Common myeloid progenitor, CD34-positive (primary cell): ENCODE measurements at regions not wholly inside any gene's neighbourhood (a gene's known extent, or its start where the extent isn't known, plus 50 kb on each side); places are given as distances from the start of the nearest gene placed in this dataset.

Source experiments
- CTCF ChIA-PET: fragments of 350-600 bp; sonication (Branson Sonifier 250); formaldehyde crosslinking; loops from one replicate; lab custom pipeline; 2021; ENCODE audit warnings: antibody characterized with exemption; lab: Charles Lee
- POLR2A ChIA-PET: fragments of 350-600 bp; sonication (Branson Sonifier 250); formaldehyde crosslinking; loops from one replicate; lab custom pipeline; 2021; ENCODE audit warnings: antibody characterized with exemption; lab: Charles Lee
- DNase-seq, 3 donors: peaks; one replicate each; pipeline versions ENCODE4 v3.0.0 to v3.0.0-alpha.2; 2013
- H3K27ac ChIP-seq, 2 experiments: 1 replicate in 1 of 2; 2 replicates in 1 of 2; pipeline ENCODE4 v1.7.0; 2013; ENCODE audit warnings: inconsistent platforms in 2 of 2, low read length in 2 of 2, mild to moderate bottlenecking in 2 of 2, low read depth in 1 of 2, moderate library complexity in 1 of 2; ENCODE audit not compliant: severe bottlenecking in 2 of 2, insufficient read depth in 1 of 2, poor library complexity in 1 of 2
- H3K27me3 ChIP-seq, 5 experiments: replicated peaks in 2 of 5; 1 replicate in 3 of 5; 2 replicates in 2 of 5; pipeline versions ENCODE4 v1.6.1 to v1.7.0; 2013; ENCODE audit warnings: low read length in 4 of 5, mild to moderate bottlenecking in 2 of 5, moderate library complexity in 2 of 5, inconsistent platforms in 1 of 5; ENCODE audit not compliant: insufficient read depth in 5 of 5, control insufficient read depth in 4 of 5
- H3K36me3 ChIP-seq, 4 experiments: 1 replicate in 2 of 4; 2 replicates in 2 of 4; pipeline versions ENCODE4 v1.6.1 to v1.7.0; 2013; ENCODE audit warnings: low read length in 3 of 4, control low read depth in 1 of 4, mild to moderate bottlenecking in 1 of 4; ENCODE audit not compliant: control insufficient read depth in 4 of 4, insufficient read depth in 4 of 4
- H3K4me1 ChIP-seq, 4 experiments: 1 replicate in 3 of 4; 2 replicates in 1 of 4; pipeline versions ENCODE4 v1.6.1 to v1.7.1; 2013; ENCODE audit warnings: low read length in 3 of 4, mild to moderate bottlenecking in 3 of 4, control low read depth in 1 of 4, inconsistent platforms in 1 of 4, moderate library complexity in 1 of 4; ENCODE audit not compliant: control insufficient read depth in 4 of 4, insufficient read depth in 4 of 4; ENCODE audit errors: control extremely low read depth in 1 of 4
- H3K4me3 ChIP-seq, 7 experiments: 1 replicate in 4 of 7; 2 replicates in 3 of 7; pipeline versions ENCODE4 v1.5.1 to v1.7.0; 2013; ENCODE audit warnings: mild to moderate bottlenecking in 7 of 7, low read length in 6 of 7, moderate library complexity in 6 of 7, inconsistent platforms in 2 of 7, low read depth in 2 of 7, control low read depth in 1 of 7; ENCODE audit not compliant: insufficient read depth in 4 of 7, control insufficient read depth in 1 of 7; ENCODE audit errors: extremely low read depth in 1 of 7
- H3K9me3 ChIP-seq, 5 experiments: 1 replicate in 4 of 5; 2 replicates in 1 of 5; pipeline versions ENCODE4 v1.6.1 to v1.7.1; 2013; ENCODE audit warnings: low read length in 4 of 5, mild to moderate bottlenecking in 2 of 5, inconsistent platforms in 1 of 5, low read depth in 1 of 5, moderate library complexity in 1 of 5; ENCODE audit not compliant: control insufficient read depth in 4 of 5, insufficient read depth in 2 of 5; ENCODE audit errors: control extremely low read depth in 1 of 5
- WGBS: methylation state at CpG from one replicate; pipeline ENCODE4 v1.1.5; 2013; ENCODE audit not compliant: insufficient coverage; 5-methylcytosine and 5-hydroxymethylcytosine counted together

GRCh38 chr10:117615649-117616048 lies 73.1 kb downstream of the EMX2 start:
- POLR2A ChIA-PET: no interaction called here

GRCh38 chr10:117616179-117616578 lies 73.6 kb downstream of the EMX2 start:
- ChIA-PET POLR2A (no interaction called here), CTCF (no interaction called here)

More at GRCh38 chr10:117615649-117616048, 73.1 kb downstream of the EMX2 start:
- Histone ChIP-seq H3K36me3 (no peaks in the 10 kb centered on the region), H3K4me1 (no peaks in the 10 kb centered on the region), H3K4me3 (no peak overlapping the region), H3K27me3 (peaks cover 0 to 30% (median 5%) of the 10 kb centered on the region in 5 experiments), H3K9me3 (no peaks in the 10 kb centered on the region), H3K27ac (no peak overlapping the region)
- DNase-seq: no peak
- 59% methylated on average over 3 of the region's 3 CpGs for WGBS
- CTCF ChIA-PET: no interaction called here

GRCh38 chr10:117617086-117617485 lies 74.5 kb downstream of the EMX2 start:
- CTCF ChIA-PET: no interaction called here
- H3K27me3 ChIP-seq: peaks cover 0 to 33% (median 7%) of the 10 kb centered on the region in 5 experiments

More at GRCh38 chr10:117616179-117616578, 73.6 kb downstream of the EMX2 start:
- 75% methylated on average over 9 of the region's 9 CpGs for WGBS
- Histone ChIP-seq H3K9me3 (no peaks in the 10 kb centered on the region), H3K27ac (no peak overlapping the region), H3K36me3 (no peaks in the 10 kb centered on the region), H3K4me3 (no peak overlapping the region), H3K4me1 (no peaks in the 10 kb centered on the region), H3K27me3 (peaks cover 0 to 31% (median 7%) of the 10 kb centered on the region in 5 experiments)
- no peak for DNase-seq

GRCh38 chr10:117617659-117618058 lies 75.1 kb downstream of the EMX2 start:
- Histone ChIP-seq H3K4me3 (no peak overlapping the region), H3K9me3 (no peaks in the 10 kb centered on the region), H3K36me3 (no peaks in the 10 kb centered on the region), H3K27me3 (peaks cover 0 to 38% (median 10%) of the 10 kb centered on the region in 5 experiments), H3K27ac (no peak overlapping the region), H3K4me1 (no peaks in the 10 kb centered on the region)
- DNase-seq: no peak
- CTCF ChIA-PET: no interaction called here
- POLR2A ChIA-PET: no interaction called here
- WGBS: 97% methylated on average over 5 of the region's 5 CpGs

More at GRCh38 chr10:117617086-117617485, 74.5 kb downstream of the EMX2 start:
- no peak for DNase-seq
- H3K27ac ChIP-seq: no peak overlapping the region
- POLR2A ChIA-PET: no interaction called here
- 83% methylated on average over 1 of the region's 3 CpGs for WGBS
- no peaks in the 10 kb centered on the region for H3K36me3 ChIP-seq
- no peaks in the 10 kb centered on the region for H3K4me1 ChIP-seq
- no peaks in the 10 kb centered on the region for H3K9me3 ChIP-seq
- no peak overlapping the region for H3K4me3 ChIP-seq

- ChIA-PET CTCF (no interaction called here), POLR2A (no interaction called here)
- no peaks in the 10 kb centered on the region for H3K36me3 ChIP-seq
- no peak for DNase-seq
- H3K27ac ChIP-seq: no peak overlapping the region
- H3K4me1 ChIP-seq: no peaks in the 10 kb centered on the region
- H3K27me3 ChIP-seq: peaks cover 0 to 38% (median 10%) of the 10 kb centered on the region in 5 experiments
- no peak overlapping the region for H3K4me3 ChIP-seq
- H3K9me3 ChIP-seq: no peaks in the 10 kb centered on the region
- 75% methylated on average over 5 of the region's 7 CpGs for WGBS
Measured at GRCh38 chr10:117619223-117619622, 76.7 kb downstream of the EMX2 start.

GRCh38 chr10:117619707-117620405 lies 77.3 kb downstream of the EMX2 start:
- DNase-seq: no peak
- ChIA-PET CTCF (interaction anchor here (1.3 kb wide), 1 partner anchor 240 kb away, joined by 3 read pairs; no protein-coding TSS in a partner anchor), POLR2A (no interaction called here)
- peaks cover 0 to 39% (median 10%) of the 10 kb centered on the region in 5 experiments for H3K27me3 ChIP-seq
- WGBS: 91% methylated on average over 7 of the region's 9 CpGs
- no peaks in the 10 kb centered on the region for H3K36me3 ChIP-seq
- no peaks in the 10 kb centered on the region for H3K4me1 ChIP-seq
- peaks cover 0 to 2% (median 0%) of the 10 kb centered on the region in 5 experiments for H3K9me3 ChIP-seq
- H3K27ac ChIP-seq: no peak overlapping the region
- no peak overlapping the region for H3K4me3 ChIP-seq

GRCh38 chr10:117621196-117621595 lies 78.7 kb downstream of the EMX2 start:
- 92% methylated on average over 4 of the region's 7 CpGs for WGBS
- Histone ChIP-seq H3K36me3 (no peaks in the 10 kb centered on the region), H3K27me3 (peaks cover 0 to 45% (median 10%) of the 10 kb centered on the region in 5 experiments), H3K9me3 (peaks cover 0 to 4% (median 0%) of the 10 kb centered on the region in 5 experiments), H3K4me3 (no peak overlapping the region), H3K4me1 (no peaks in the 10 kb centered on the region), H3K27ac (no peak overlapping the region)
- POLR2A ChIA-PET: no interaction called here
- CTCF ChIA-PET: no interaction called here
- DNase-seq: no peak
